IMR-90 (cell line): ENCODE measurements at regions not wholly inside any gene's neighbourhood (a gene's known extent, or its start where the extent isn't known, plus 50 kb on each side); places are given as distances from the start of the nearest gene placed in this dataset.

Source experiments
- BHLHE40 ChIP-seq: fragments of 150-350 bp; IDR thresholded peaks from 2 replicates; pipeline ENCODE4 v1.6.1; 2016; ENCODE audit warnings: mild to moderate bottlenecking, low read depth, low read length
- CEBPB ChIP-seq: IDR thresholded peaks from 2 replicates; pipeline ENCODE4 v1.6.1; 2012; ENCODE audit warnings: low read depth, low read length, improper control_type of control experiment
- FOS ChIP-seq: fragments of 150-350 bp; IDR thresholded peaks from 2 replicates; pipeline ENCODE4 v1.6.1; 2016; ENCODE audit warnings: low read depth, low read length
- MAFK ChIP-seq: IDR thresholded peaks from 2 replicates; pipeline ENCODE4 v1.6.1; 2012; ENCODE audit warnings: low read depth, low read length, improper control_type of control experiment
- MAZ ChIP-seq: IDR thresholded peaks from 2 replicates; pipeline ENCODE4 v1.6.1; 2012; ENCODE audit warnings: low read depth, mild to moderate bottlenecking, low read length, improper control_type of control experiment, moderate library complexity, borderline replicate concordance
- NFE2L2 ChIP-seq: fragments of 150-350 bp; IDR thresholded peaks from 2 replicates; pipeline ENCODE4 v1.6.1; 2016; ENCODE audit warnings: low read depth, mild to moderate bottlenecking, low read length
- POLR2A ChIP-seq: IDR thresholded peaks from 2 replicates; pipeline ENCODE4 v1.6.1; 2012; ENCODE audit warnings: mild to moderate bottlenecking, low read depth, low read length
- RAD21 ChIP-seq: IDR thresholded peaks from 2 replicates; pipeline ENCODE4 v1.6.1; 2012; ENCODE audit warnings: low read length, improper control_type of control experiment
- RFX5 ChIP-seq: IDR thresholded peaks from 2 replicates; pipeline ENCODE4 v1.8.0; 2012; ENCODE audit warnings: low read depth, mild to moderate bottlenecking, low read length, moderate library complexity
- SMC3 ChIP-seq: fragments of 150-350 bp; IDR thresholded peaks from 2 replicates; pipeline ENCODE4 v1.6.1; 2016; ENCODE audit warnings: low read depth, mild to moderate bottlenecking, antibody characterized with exemption, low read length, moderate library complexity
- TF ChIP-seq, protein P1 (sequence below): conservative IDR thresholded peaks from 2 replicates; pipeline ENCODE4 v1.5.1; 2012; ENCODE audit warnings: mild to moderate bottlenecking, low read depth, low read length, improper control_type of control experiment

DNA sequence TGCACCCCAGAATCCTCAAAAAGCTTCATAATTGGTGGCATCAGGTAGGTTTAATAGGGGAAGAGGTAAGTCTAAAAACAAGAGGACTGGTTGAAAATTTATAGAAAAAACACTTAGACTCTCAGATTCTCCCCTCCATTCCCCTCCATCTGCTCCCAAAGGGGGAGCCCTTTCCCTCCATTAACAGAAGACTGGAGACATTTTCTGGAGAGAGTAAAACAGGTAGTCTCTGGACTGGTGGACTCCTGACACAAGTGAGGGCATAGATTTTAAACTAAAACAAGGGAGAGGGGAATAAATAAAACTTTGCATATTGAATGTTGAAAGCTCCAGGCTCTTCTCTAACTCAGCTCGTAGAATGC lies 54.0 kb upstream of the IPO9 start:
- TF ChIP-seq, protein P1, sequence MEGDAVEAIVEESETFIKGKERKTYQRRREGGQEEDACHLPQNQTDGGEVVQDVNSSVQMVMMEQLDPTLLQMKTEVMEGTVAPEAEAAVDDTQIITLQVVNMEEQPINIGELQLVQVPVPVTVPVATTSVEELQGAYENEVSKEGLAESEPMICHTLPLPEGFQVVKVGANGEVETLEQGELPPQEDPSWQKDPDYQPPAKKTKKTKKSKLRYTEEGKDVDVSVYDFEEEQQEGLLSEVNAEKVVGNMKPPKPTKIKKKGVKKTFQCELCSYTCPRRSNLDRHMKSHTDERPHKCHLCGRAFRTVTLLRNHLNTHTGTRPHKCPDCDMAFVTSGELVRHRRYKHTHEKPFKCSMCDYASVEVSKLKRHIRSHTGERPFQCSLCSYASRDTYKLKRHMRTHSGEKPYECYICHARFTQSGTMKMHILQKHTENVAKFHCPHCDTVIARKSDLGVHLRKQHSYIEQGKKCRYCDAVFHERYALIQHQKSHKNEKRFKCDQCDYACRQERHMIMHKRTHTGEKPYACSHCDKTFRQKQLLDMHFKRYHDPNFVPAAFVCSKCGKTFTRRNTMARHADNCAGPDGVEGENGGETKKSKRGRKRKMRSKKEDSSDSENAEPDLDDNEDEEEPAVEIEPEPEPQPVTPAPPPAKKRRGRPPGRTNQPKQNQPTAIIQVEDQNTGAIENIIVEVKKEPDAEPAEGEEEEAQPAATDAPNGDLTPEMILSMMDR = 0 out of 2 replicates have a peak, but pooled peaks have one; percentile 10
- TF ChIP-seq RAD21 = peak; percentile 10; the same call in 1 of the 2 replicates
- no peak for TF ChIP-seq POLR2A
- TF ChIP-seq NFE2L2 = no peak
- no peak for TF ChIP-seq RFX5
- TF ChIP-seq MAFK = no peak
- TF ChIP-seq SMC3 = no peak
- no peak for TF ChIP-seq FOS
- no peak for TF ChIP-seq MAZ
- no peak for TF ChIP-seq CEBPB
- no peak for TF ChIP-seq BHLHE40
